Loucy (cell line): ENCODE measurements at regions not wholly inside any gene's neighbourhood (a gene's known extent, or its start where the extent isn't known, plus 50 kb on each side); places are given as distances from the start of the nearest gene placed in this dataset.

Experiments used
- H2AFZ ChIP-seq: fragments of 200-600 bp; sonication (generic); 2 replicates; pipeline ENCODE4 v1.6.0; 2016; ENCODE audit warnings: antibody characterized with exemption, mild to moderate bottlenecking, low read length, moderate library complexity
- H3F3A ChIP-seq: fragments of 200-600 bp; 2 replicates; pipeline ENCODE4 v1.6.0; 2016; ENCODE audit warnings: antibody characterized with exemption, low read depth, mild to moderate bottlenecking
- H3K27me3 ChIP-seq: fragments of 200-600 bp; sonication (generic); 2 replicates; pipeline ENCODE4 v1.6.1; 2014; ENCODE audit warnings: low read length, mild to moderate bottlenecking; ENCODE audit not compliant: insufficient read depth, poor library complexity, severe bottlenecking
- H3K36me3 ChIP-seq: fragments of 200-600 bp; sonication (generic); 2 replicates; pipeline ENCODE4 v1.6.1; 2016; ENCODE audit warnings: low read length; ENCODE audit not compliant: insufficient read depth
- H3K4me1 ChIP-seq: fragments of 200-600 bp; sonication (generic); 2 replicates; pipeline ENCODE4 v1.5.1; 2014; ENCODE audit warnings: low read length, mild to moderate bottlenecking; ENCODE audit not compliant: insufficient read depth, poor library complexity, severe bottlenecking
- H3K4me2 ChIP-seq: fragments of 200-600 bp; sonication (generic); 2 replicates; pipeline ENCODE4 v1.6.0; 2014; ENCODE audit warnings: antibody characterized with exemption, low read length, low read depth, mild to moderate bottlenecking; ENCODE audit not compliant: poor library complexity, severe bottlenecking
- H3K4me3 ChIP-seq: fragments of 200-600 bp; sonication (generic); 2 replicates; pipeline ENCODE4 v1.5.1; 2014; ENCODE audit warnings: low read length, mild to moderate bottlenecking, mixed read lengths; ENCODE audit not compliant: poor library complexity, severe bottlenecking
- H3K79me2 ChIP-seq: fragments of 200-600 bp; sonication (generic); 2 replicates; pipeline ENCODE4 v1.6.1; 2014; ENCODE audit warnings: low read length; ENCODE audit not compliant: insufficient read depth
- H3K9ac ChIP-seq: fragments of 200-600 bp; sonication (generic); 2 replicates; pipeline ENCODE4 v1.6.0; 2014; ENCODE audit warnings: mild to moderate bottlenecking, low read depth, low read length, moderate library complexity; ENCODE audit not compliant: poor library complexity, severe bottlenecking
- H3K9me2 ChIP-seq: fragments of 200-600 bp; sonication (generic); replicated peaks from 2 replicates; pipeline ENCODE4 v1.6.1; 2016; ENCODE audit warnings: low read depth, low read length, mixed read lengths
- H3K9me3 ChIP-seq: fragments of 200-600 bp; sonication (generic); 2 replicates; pipeline ENCODE4 v1.6.1; 2014; ENCODE audit warnings: mild to moderate bottlenecking, antibody characterized with exemption, low read length, low read depth; ENCODE audit not compliant: insufficient read depth
- H4K20me1 ChIP-seq: fragments of 200-600 bp; sonication (generic); 2 replicates; pipeline ENCODE4 v1.6.0; 2014; ENCODE audit warnings: antibody characterized with exemption, low read length, mild to moderate bottlenecking; ENCODE audit not compliant: insufficient read depth, poor library complexity, severe bottlenecking
- EZH2phosphoT487 ChIP-seq: fragments of 200-600 bp; IDR thresholded peaks from 2 replicates; pipeline ENCODE4 v1.6.1; 2018; ENCODE audit warnings: antibody characterized with exemption, mild to moderate bottlenecking, moderate library complexity, borderline replicate concordance
- TF ChIP-seq, protein P1 (sequence below): fragments of 200-600 bp; sonication (generic); conservative IDR thresholded peaks from 2 replicates; pipeline ENCODE4 v1.5.1; 2014; ENCODE audit warnings: mild to moderate bottlenecking, antibody characterized with exemption, low read length

DNA sequence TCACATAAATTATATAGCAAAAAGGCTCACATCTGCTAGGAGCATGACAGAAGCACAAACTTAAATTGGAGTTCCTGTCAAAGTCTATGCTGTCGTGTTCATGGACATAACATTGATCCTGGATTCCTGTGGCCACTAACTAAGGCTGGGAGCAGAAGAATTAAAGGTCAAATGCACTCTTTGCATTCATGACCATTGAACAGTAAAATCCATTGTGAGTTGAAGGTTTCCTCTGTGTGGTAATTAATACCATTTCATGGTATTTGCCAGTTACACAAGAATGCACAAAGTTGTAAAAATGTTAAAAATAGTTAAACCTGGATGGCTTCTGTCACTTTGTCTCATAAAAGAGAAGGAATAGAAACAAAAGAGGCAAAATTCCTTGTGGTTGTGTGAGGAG is 242.6 kb downstream of the NPR3 start:
- H4K20me1 ChIP-seq = no peaks in the 10 kb centered on the region
- H3F3A ChIP-seq = no peaks in the 10 kb centered on the region
- H2AFZ ChIP-seq = no peak overlapping the region
- H3K4me3 ChIP-seq = no peak overlapping the region
- no peaks in the 10 kb centered on the region for H3K27me3 ChIP-seq
- H3K79me2 ChIP-seq = no peaks in the 10 kb centered on the region
- TF ChIP-seq, protein P1, sequence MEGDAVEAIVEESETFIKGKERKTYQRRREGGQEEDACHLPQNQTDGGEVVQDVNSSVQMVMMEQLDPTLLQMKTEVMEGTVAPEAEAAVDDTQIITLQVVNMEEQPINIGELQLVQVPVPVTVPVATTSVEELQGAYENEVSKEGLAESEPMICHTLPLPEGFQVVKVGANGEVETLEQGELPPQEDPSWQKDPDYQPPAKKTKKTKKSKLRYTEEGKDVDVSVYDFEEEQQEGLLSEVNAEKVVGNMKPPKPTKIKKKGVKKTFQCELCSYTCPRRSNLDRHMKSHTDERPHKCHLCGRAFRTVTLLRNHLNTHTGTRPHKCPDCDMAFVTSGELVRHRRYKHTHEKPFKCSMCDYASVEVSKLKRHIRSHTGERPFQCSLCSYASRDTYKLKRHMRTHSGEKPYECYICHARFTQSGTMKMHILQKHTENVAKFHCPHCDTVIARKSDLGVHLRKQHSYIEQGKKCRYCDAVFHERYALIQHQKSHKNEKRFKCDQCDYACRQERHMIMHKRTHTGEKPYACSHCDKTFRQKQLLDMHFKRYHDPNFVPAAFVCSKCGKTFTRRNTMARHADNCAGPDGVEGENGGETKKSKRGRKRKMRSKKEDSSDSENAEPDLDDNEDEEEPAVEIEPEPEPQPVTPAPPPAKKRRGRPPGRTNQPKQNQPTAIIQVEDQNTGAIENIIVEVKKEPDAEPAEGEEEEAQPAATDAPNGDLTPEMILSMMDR = no peak
- no peak overlapping the region for H3K9ac ChIP-seq
- H3K4me2 ChIP-seq = no peak overlapping the region
- no peaks in the 10 kb centered on the region for H3K9me3 ChIP-seq
- H3K36me3 ChIP-seq = no peaks in the 10 kb centered on the region
- no peaks in the 10 kb centered on the region for H3K9me2 ChIP-seq
- H3K4me1 ChIP-seq = no peaks in the 10 kb centered on the region

DNA sequence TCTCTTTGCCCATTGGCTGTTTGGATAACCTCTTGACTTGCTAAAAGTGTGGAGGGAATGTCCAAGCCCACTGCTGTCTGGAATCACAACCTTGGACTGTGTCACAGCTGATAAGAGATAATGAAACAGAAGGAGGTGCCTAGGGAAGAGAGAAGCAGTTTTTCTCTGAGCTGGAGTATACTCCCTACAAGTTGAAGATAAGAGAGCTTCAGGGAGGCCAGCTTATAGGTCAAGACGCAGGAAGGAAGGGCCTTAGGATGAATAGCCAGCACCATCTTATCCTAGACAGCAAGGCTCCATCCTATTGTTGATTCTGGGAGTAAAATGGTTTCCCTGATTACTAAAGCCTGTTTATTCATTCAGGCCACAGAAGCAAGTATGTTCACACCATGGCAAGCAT is 244.7 kb downstream of the NPR3 start:
- no peak overlapping the region for H2AFZ ChIP-seq
- H3K4me1 ChIP-seq = no peaks in the 10 kb centered on the region
- no peak overlapping the region for H3K4me3 ChIP-seq
- no peaks in the 10 kb centered on the region for H4K20me1 ChIP-seq
- no peaks in the 10 kb centered on the region for H3K9me2 ChIP-seq
- H3K9me3 ChIP-seq = no peaks in the 10 kb centered on the region
- no peaks in the 10 kb centered on the region for H3K79me2 ChIP-seq
- no peaks in the 10 kb centered on the region for H3K27me3 ChIP-seq
- H3K9ac ChIP-seq = no peak overlapping the region
- no peaks in the 10 kb centered on the region for H3K36me3 ChIP-seq
- no peak overlapping the region for H3K4me2 ChIP-seq
- TF ChIP-seq, protein P1 = no peak
- no peak for TF ChIP-seq EZH2phosphoT487
- no peaks in the 10 kb centered on the region for H3F3A ChIP-seq

DNA sequence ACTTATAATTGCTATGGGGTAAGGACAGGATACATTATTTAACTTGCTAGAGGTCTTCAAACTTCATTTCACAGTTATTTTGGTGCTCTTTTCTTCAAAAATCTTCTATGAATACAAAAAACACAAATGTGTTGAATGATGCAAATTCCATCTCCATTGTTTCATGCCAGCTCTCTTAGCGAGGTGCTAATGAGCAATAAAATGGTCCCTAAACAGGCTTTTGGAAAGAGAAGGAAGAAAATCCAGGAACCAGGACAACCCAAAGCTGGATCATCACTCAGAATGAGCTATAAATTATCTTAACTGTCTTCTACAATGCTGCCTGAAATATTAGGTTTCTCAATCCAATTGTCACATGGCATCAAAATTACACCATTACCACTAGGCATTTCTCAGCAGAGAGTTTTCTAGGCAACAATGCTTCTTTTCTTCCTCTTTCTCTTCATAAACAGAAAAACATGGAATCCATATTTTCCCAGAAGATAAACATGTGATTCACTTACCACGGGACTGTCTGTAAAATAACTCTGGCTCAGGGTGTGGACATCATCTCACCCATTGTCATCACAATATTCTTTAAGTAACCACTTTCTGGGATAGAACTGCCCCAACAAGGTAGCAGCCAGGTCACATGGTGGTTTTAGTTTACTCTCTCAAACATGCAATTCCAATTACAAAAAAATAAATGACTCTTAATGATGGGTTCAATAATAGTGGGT is 249.4 kb downstream of the NPR3 start:
- no peaks in the 10 kb centered on the region for H3K9me3 ChIP-seq

More for the DNA sequence above, 249.4 kb downstream of the NPR3 start:
- no peak for TF ChIP-seq EZH2phosphoT487
- TF ChIP-seq, protein P1 = no peak
- no peaks in the 10 kb centered on the region for H3K36me3 ChIP-seq
- no peaks in the 10 kb centered on the region for H4K20me1 ChIP-seq
- no peaks in the 10 kb centered on the region for H3K27me3 ChIP-seq
- H3K79me2 ChIP-seq = no peaks in the 10 kb centered on the region
- no peak overlapping the region for H3K4me2 ChIP-seq
- H3K4me1 ChIP-seq = no peaks in the 10 kb centered on the region
- H3K9ac ChIP-seq = no peak overlapping the region
- H3K4me3 ChIP-seq = no peak overlapping the region
- H2AFZ ChIP-seq = no peak overlapping the region
- no peaks in the 10 kb centered on the region for H3K9me2 ChIP-seq
- no peaks in the 10 kb centered on the region for H3F3A ChIP-seq
